Esophagus muscularis mucosa (tissue), 4 donors: ENCODE measurements at regions not wholly inside any gene's neighbourhood (a gene's known extent, or its start where the extent isn't known, plus 50 kb on each side); places are given as distances from the start of the nearest gene placed in this dataset.

ENCODE experiments used
- CTCF ChIP-seq, 3 experiments: fragments of 200-600 bp in 2 of 3; fragments of 450-650 bp in 1 of 3; sonication (generic) in 2 of 3; IDR thresholded peaks; one replicate each; pipeline ENCODE4 v1.5.1; 2017 to 2019; ENCODE audit warnings: antibody characterized with exemption in 3 of 3, mild to moderate bottlenecking in 2 of 3, moderate library complexity in 1 of 3
- EP300 ChIP-seq: sonication (generic); formaldehyde crosslinking; IDR thresholded peaks from one replicate; pipeline ENCODE4 v1.6.1; 2017; ENCODE audit warnings: antibody characterized with exemption
- POLR2A ChIP-seq: fragments of 450-650 bp; IDR thresholded peaks from one replicate; pipeline ENCODE4 v1.6.1; 2017; ENCODE audit warnings: antibody characterized with exemption, moderate library complexity, mild to moderate bottlenecking, low read depth
- POLR2AphosphoS5 ChIP-seq, 2 donors: sonication (generic); formaldehyde crosslinking; IDR thresholded peaks; one replicate each; pipeline ENCODE4 v1.6.1; 2017; ENCODE audit warnings: antibody characterized with exemption in 2 of 2

- no peak for TF ChIP-seq CTCF (IDR thresholded peaks at IDR 0.05)
- TF ChIP-seq EP300 = no peak
- no peak for TF ChIP-seq POLR2AphosphoS5 (IDR thresholded peaks at IDR 0.05)
- no peak for TF ChIP-seq POLR2A
Observed at GRCh38 chr2:176484838-176485237, 215.6 kb downstream of the MTX2 start.
